GM18511 (cell line): ENCODE measurements at regions not wholly inside any gene's neighbourhood (a gene's known extent, or its start where the extent isn't known, plus 50 kb on each side); places are given as distances from the start of the nearest gene placed in this dataset.
"Not testable (repeated sequence)": the region's sequence is repeated elsewhere in the genome, so short reads cannot be mapped to it uniquely, and the experiment has no call there.

ENCODE experiments used
- ATAC-seq: cut with Tn5 transposase; IDR thresholded peaks from one replicate; pipeline ENCODE4 v1.9.1; 2021; ENCODE audit warnings: mild to moderate bottlenecking, moderate library complexity; ENCODE audit not compliant: unreplicated experiment

DNA sequence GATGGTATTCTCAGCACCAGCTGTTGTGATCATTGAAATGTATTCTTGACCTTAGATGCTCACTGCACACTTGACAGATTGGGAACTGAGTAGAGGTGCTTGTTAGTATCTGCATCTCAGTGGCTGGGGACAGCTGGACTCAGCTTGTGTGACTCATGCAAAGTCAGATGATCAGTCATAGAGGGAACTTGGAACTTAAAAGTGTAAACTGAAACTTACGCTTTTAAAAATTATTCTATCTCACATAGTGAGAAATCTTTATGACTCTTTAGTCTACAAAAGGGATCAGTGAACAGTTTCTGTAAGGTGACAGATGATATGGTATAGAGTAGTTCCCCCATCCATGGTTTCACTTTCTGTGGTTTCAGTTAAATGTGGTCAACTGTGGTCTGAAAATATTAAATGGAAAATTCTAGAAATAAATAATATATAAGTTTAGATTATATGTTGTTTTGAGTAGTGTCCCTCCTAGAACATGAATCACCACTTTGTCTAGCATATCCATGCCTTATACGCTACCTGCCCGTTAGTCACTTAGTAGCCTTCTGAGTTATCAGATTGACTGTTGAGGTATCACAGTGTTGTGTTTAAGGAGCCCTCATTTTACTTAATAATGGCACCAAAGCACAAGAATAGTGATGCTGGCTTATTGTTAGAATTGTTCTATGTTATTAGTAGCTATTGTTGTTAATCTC, 135.6 kb upstream of the ZNF658 start:
- peak; percentile 98 for ATAC-seq

DNA sequence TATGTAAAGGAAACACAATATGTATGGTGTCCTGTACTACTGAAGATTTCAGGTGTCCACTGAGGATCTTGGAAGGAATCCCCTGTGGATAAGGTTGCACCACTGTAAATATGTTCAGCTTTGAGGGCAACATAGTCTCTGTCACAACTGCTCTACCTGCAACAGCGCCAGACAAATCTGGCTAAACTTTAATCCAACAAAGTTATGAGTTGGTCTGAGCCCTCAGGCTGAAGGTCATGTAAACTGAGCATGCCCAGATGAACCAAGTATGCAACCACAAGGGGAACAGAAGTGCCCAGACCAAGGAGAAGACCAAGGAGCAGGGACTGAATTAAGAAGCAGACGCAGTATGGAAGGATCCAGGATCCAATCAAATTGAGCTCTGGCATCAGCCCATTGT, 135.0 kb upstream of the ZNF658 start:
- not testable (repeated sequence) for ATAC-seq

DNA sequence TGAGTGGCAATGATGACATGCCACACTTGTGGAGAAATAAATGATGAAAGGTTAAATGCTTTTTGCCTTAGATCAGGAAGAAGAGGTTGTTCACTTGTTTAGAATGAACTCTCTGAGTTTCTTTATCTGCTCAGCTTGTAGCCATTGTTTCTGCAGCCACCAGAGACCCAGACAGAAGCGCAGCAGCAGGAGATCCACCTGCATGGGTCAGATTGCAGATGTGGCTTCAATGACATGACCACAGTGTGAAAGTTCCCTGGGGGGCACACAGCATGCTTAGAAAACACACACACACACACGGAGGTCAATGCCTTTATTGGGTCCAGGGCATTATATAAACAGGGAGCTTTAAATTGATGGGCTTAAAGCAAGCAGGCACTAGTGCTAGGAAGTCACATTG, 129.0 kb upstream of the ZNF658 start:
- ATAC-seq = not testable (repeated sequence)

DNA sequence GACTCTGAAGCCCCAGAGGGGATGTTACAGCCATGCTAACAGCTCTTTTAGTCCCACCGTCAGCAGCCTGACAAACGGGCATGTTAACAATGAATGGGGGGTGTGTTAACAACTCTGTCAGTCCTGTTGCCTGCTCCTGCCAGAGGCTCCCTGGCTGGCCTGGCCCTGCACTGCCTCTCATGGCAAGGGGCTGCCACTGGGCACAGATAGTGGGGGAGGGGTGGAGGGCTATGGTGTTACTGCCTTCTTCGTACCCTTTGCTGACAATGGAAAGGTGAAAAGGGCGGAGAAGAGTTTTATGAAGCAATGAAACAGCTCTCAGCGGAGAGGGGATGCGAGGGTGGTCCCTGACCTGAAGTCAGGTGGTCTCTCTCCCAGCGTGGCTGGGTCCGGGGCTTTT, 125.9 kb upstream of the ZNF658 start:
- ATAC-seq = not testable (repeated sequence)

DNA sequence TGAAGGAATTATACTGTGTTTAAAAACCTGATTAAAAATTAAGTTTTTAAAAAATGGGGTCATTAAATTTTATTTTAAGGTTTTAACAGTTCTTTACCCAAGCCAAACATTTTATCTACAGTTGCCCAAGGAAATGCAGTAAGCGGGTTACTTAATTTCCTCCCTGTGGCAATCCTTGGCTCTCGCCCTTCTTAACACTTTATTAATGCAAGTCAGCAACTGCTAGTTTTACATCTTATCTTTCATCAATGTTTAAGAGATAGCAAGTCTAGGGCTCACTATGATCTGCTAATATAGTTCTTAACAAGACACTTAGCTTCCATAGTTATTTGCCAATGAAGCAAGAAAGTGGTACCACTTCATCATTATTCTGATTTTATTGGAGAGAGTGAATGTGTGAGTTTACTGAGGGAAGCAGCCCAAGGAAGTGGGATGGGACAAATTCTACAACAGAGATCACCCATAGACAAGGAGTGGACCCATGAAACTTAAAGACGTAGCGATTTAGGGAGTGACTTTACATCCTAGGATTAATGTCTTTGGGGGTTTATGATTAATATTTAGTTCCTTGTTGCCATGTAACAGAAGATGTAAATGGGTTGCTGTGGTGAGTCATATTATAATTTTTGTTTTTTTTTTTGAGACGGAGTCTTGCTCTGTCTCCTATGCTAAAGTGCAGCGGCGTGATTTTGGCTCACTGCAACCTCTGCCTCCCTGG, 120.4 kb upstream of the ZNF658 start:
- not testable (repeated sequence) for ATAC-seq

DNA sequence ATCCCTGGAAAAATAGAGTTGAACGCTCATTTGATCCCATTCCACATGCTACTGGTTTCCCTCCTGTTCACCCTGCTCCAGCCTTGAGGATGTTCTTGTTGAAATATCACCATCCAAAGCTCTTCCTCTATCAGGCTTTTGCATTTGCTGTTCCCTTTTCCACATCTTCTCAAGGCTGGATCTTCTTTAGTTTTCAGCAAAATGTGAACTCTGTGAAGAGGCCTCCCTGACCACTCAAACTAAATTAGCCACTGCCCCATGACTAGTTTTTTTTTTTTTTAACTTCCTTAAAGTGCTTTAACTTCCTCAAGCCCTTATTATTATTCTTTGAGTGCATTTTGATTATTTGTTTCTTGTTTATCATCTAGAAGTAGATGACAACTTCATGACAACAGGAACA, 119.3 kb upstream of the ZNF658 start:
- ATAC-seq = not testable (repeated sequence)

DNA sequence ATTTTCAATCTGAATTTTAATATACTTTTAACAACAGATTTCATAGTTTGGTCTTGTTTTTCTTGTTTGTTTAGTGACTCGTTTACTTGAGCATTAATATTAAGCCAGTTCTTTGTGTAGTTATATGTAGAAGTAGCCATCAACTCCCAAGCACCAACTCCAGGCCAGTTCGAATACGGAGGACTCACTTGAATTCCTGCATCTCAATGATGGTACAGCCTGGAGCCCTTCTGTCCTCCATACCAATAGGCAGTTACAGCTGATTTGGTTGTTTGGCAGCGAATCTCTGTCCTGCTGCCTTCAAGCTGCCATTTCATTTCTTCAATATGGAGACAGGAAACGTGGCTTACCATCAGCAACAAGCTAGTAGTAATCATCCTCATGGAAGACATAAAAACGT, 118.5 kb upstream of the ZNF658 start:
- not testable (repeated sequence) for ATAC-seq

DNA sequence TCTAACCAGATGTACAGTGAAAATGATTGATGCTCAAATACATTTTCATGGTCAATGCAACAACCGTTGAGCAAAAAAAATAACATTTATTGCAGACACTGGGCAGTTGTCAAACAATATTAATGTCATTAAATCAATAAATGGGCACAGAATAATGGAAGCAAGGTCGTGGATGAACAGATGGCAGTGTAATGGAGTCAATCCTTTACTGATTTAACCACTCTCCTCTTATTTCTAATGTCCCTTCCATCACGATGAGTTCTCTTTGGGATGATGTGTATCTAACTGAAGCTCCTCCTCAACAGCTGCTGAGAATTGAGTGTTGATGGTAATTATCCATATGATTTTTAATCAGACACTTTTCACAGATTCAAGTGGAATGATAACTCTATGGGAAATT, 114.9 kb upstream of the ZNF658 start:
- ATAC-seq = not testable (repeated sequence)

DNA sequence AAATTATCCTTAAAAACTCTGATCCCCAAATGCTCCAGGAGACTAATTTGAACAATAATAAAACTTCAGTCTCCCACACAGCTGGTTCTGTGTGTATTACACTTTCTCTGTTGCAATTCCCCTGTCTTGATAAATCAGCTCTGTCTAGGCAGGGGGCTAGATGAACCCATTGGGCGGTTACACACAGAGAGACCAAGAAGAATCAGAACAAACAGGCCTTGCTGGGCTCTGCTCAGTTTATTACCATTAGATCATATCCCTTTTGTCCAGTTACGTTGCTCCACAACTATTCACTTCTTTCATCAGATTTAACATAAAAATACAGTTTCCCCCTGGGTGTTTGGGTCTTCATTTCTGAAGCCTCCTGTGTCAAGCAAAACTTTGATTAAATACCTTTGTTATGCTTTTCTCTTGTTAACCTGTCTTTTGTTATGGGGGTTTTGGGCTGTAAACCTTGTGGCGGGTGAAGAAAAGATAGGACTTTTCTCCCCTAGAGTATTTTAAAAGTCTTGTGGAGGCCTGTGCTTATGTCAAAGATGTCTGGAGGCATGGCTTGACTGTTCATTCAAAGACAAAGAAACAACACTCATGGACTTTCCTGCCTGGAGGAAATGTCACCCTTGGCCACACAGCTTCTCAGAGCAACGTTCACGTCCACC, 109.3 kb upstream of the ZNF658 start:
- ATAC-seq = not testable (repeated sequence)

DNA sequence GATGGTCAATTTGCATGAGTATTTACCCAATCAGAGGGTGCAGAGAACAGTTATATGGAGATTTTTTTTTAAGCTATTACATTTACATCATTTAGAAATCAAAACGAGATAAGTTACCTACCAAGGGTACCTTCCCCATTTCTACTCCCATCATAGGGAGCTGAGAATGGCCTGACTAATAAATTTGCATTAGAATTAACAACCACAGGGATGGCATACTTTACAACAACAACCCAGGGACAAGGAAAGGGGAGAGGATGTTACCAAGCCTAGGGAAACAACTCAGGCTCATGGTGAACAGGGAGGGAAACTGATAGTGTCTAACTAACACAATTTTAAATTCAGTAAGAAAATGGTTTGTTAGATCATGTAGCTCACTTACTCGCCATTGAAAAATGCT, 105.8 kb upstream of the ZNF658 start:
- not testable (repeated sequence) for ATAC-seq

DNA sequence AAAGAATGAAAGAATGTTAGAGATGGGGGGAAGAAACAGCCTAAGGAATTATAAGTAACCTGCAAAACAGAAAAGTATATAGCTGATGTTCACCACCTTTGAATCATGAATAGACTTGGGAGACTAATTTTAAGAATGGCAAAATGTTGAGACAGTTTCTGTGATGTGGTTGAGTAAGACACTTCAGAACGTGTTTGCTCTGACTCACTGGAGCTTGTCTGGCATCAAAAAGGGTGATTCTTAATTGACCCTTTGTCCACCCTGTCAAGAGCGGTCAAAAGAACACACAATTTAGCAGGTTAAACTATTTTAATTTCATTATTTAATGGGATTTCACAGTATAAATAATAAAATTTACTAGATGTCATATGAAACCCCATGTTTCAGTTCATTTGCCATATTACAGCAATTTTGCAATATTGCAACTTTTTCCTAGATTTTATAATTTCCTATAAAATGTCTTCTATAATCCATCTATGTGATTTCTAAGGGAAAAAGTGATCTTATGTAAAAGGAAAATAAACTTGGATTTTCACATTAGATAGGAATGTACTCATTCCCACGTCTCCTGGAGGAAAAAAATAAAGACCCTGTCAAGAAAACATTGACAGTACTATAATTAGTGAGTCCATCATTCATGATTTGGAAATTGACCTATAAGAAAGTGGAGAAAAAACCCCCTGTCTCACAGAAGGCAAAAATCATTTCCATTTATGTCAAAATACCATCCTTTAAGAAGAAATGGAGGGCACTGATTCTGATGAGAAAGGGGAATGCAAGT, 104.6 kb upstream of the ZNF658 start:
- not testable (repeated sequence) for ATAC-seq

DNA sequence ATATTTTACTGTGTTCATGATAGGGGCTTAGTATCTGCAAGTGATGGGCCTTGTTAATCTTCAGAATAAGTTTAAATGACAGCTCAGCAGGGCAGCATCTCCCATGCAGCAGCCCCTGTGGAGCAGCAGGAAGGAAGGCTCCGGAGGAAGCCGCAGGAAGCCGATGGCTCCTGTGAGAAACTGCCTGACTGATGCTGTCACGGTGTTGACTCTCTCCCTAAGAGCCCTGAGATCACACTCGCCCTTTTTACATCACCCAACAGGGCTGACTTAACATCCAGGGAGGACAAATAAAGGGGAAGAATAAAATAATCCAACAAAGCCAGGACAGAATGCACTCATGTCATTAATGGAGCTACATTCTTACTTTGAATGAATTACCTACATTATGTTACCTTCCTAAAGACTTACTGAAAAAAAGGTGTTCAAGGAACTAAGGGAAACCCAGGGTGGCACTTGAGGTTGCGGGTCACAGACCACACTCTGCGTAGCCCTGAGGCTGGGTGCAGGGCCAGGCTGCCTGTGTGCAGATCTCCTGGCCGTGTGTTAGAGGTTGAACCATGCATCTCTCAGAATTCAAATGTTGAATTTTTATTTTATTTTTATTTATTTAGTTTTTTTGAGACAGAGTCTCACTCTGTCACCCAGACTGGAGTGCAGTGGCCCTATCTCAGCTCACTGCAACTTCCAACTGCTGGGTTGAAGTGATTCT, 102.5 kb upstream of the ZNF658 start:
- not testable (repeated sequence) for ATAC-seq

DNA sequence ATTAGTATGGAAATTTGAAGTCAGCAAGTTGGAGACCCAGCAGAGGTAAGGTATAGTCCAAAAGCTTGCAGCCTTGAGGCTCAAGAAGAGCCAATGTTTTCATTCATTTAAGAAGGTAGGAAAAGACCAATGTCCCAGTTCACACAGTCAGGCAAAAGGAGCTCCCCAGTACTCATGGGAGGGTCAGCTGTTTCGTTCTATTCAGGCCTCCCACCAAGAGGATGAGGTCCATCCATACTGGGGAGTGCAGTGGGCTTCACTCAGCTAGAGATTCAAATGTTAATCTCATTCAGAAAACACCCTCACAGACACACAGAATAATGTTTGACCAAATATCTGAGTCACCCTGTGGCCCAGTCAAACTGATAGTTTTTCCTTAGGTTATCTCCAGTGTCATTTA, 96.9 kb upstream of the ZNF658 start:
- ATAC-seq = not testable (repeated sequence)

DNA sequence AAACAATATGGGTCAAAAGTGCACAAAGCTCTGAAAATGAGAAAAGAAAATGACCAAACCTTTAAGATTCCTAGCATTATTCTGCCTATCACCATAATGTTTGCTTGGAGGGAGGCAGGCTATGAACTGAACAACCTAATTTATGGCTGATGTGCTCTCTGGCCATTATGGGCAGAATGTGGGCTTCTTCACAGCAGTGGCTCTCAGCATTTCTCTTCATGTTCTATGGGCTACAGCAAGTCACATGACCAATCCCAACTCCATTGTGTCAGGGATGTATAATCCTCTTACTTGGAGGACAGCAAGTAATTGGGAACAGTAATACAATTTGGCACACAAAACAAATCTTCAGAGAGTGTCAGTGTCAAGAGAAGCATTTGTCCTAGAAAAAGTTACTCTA, 90.3 kb upstream of the ZNF658 start:
- not testable (repeated sequence) for ATAC-seq

DNA sequence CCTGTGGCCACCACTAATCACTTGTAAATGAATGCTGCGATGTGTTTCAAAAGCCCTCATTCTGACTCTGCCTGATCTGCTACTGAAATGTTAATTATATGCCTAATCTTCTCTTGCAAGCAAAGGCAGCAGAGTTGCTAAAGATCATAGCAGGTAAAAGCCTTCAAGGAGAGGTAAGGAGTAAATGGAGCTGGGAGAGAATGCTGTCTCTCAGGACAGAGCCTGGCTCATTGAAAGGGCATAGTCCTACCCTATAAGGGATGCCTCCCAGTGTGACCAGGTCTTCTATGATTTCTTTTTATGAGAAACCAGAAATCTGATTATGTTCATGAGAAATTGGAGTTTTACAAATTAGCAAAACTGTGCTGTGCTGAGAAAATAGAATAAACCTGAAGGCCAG, 88.2 kb upstream of the ZNF658 start:
- ATAC-seq = not testable (repeated sequence)

DNA sequence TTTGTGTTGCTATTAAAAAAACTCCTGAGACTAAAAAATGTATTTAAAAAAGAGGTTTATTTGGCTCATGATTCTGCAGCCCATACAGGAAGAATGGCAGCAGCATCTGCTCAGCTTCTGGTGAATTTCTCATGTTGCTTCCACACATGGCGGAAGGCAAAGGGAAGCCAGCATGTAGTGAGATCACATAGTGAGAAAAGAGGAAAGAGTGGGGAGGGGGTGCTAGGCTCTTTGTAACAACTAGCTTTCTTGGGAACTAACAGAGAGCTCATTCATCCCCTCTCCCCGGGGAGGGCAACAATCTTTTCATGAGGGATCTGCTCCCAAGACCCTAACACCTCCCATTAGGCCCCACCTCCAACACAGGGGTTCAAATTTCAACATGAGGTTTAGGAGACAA, 87.6 kb upstream of the ZNF658 start:
- ATAC-seq = not testable (repeated sequence)

DNA sequence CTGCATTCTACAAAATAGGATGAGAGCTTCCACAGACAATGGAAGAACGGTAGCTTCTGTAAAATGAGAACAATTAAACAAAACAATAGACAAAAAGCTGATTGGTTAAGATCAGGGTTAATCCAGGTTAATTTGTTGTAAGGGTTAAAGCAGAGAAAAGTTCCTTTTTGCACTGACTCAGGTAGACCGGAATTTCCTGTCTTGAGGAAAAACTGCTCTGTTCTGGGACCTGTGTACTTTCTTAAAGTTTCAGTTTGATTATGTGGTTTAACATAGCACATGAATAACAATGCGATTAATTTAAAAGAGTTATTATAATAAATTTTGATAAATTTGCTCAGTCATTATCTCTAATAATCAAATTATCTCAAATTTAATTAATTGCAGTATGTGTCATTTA, 86.5 kb upstream of the ZNF658 start:
- ATAC-seq = not testable (repeated sequence)

DNA sequence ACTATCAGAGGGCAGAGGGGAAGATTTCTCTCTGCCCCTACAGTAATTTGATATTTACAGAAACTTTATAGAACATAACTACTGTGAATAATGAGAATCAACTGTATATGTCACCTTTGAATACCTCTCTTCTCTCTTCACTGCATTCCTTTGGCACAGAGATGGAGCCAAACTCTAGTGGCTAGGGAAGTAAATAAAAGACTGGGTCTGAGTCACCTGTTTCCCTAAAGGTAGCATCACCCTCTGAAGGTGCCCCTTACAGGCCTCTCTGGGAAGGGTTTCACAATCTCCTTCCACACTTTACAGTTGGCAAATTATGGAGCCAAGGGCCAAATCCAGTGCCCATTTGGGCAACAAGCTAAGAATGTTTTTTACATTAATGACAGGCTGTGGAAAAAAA, 81.0 kb upstream of the ZNF658 start:
- ATAC-seq = not testable (repeated sequence)

DNA sequence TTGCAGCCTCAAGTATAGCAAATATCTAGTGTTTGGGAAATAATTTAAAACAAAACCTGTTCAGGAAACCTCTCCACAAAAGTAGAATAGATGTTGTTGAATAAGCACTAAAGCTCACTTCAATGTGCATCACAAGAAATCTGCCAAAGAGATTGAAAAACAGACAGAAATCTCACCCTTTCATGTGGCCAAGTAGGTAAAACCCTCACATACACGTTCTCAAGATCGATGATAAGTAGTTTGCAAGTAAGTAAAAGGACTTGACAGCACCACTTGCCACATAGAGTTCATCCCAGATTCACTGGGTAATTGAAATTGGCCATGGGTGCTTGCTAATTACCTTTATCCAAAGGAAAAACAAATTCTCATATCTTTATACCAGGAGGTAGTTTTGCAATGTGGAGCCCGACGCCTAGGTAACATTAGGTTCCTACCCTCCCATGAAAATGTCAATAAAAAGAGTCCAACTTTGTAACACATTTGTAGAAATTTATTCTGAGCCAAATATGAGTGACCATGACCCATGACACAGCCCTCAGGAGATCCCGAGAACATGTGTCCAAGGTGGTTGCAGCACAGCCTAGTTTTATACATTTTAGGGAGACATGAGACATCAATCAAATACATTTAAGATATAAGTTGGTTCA, 80.4 kb upstream of the ZNF658 start:
- ATAC-seq = not testable (repeated sequence)

DNA sequence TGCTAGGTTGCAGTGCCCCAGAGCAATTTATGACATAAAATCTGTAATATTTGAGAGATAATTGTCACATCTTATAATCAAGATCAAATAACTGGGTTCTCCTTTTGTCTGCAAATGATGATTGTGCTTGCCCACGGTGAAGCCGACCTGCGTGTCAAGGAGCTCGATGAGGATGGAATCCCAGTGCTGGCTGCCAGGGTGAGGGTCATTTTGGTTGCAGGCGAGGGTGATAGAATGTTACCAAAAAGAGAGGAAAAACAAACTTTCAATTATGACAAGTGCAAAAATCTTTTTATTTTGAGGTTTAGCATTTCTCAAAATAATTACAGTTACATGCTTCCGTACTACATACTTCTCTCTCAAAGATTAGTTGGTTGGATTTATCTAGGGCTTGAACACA, 76.4 kb upstream of the ZNF658 start:
- ATAC-seq = not testable (repeated sequence)
